ENCODE measurements at regions not wholly inside any gene's neighbourhood (a gene's known extent, or its start where the extent isn't known, plus 50 kb on each side); places are given as distances from the start of the nearest gene placed in this dataset.
A peak's percentile ranks its signal among the peaks of the same experiment; 100 is the strongest.

DNA sequence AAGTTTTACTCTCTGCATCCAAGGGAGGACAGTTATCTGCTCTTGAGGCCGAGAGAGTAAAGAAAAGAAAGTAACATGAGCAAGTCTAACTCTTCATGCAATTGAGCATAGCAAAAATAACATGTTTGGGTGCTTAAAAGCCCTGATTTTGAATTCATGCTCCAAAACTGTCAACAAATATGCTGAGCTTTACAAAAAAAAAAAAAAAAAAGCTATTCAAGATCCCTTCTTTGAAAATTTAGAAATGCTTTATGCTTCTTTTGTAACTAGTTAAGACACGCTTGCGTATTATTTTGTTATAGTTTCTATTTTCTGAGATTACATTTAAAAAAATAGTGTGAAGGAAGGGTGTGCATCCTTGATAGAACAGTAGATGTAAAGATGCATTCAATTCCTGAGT, 1733.0 kb downstream of the MRPL39 start:
- no peak overlapping the region for H3K4me3 ChIP-seq (ENCODE audit: low read depth, low read length)
- in situ Hi-C loops (cut with HindIII; ENCODE audit: low sequenced_read_pairs), result no loop called here
- TF ChIP-seq CTCF (IDR thresholded peaks at IDR 0.05; ENCODE audit: low read depth, low read length, missing control alignments), result no peak
- no peak for DNase-seq (ENCODE audit: low read depth)

DNA sequence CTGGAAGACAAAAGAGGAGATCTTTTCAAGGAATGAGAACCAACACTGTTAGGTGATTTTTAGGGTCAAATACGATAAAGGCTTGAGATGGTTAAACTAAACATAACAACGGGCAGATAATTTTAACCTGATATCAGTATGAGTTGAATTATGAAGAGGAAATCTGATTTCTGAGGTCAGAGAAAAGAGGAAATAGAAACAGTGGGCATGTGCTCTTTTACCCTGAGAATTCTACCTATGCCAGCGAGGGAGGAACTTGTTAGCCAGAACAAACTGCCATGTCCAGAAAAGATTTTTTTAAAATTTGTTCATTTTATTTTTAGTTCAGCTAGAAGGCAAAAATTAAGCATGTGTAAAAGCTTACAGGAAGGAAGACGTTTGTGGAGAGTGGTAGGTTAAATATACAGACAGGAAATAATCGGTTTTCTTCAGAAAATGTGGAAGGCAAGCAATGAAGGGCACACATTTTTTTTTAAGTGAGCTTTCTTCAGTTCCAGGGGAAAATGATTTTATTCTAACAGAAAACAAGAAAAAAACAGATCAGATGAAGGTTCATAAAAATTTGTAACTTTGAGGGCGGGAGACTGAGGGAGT, 1745.3 kb downstream of the MRPL39 start:
- in situ Hi-C loops (cut with HindIII; ENCODE audit: low sequenced_read_pairs), result no loop called here
- H3K4me3 ChIP-seq (ENCODE audit: low read depth, low read length), result no peak overlapping the region
- no peak for TF ChIP-seq CTCF (IDR thresholded peaks at IDR 0.05; ENCODE audit: low read depth, low read length, missing control alignments)
- no peak for DNase-seq (ENCODE audit: low read depth)

GRCh38 chr21:23858878-23859277, 1748.4 kb downstream of the MRPL39 start:
- DNase-seq (ENCODE audit: low read depth), result no peak
- H3K4me3 ChIP-seq (ENCODE audit: low read depth, low read length), result no peak overlapping the region
- in situ Hi-C loops (cut with HindIII; ENCODE audit: low sequenced_read_pairs), result no loop called here
- TF ChIP-seq CTCF (IDR thresholded peaks at IDR 0.05; ENCODE audit: low read depth, low read length, missing control alignments), result no peak

DNA sequence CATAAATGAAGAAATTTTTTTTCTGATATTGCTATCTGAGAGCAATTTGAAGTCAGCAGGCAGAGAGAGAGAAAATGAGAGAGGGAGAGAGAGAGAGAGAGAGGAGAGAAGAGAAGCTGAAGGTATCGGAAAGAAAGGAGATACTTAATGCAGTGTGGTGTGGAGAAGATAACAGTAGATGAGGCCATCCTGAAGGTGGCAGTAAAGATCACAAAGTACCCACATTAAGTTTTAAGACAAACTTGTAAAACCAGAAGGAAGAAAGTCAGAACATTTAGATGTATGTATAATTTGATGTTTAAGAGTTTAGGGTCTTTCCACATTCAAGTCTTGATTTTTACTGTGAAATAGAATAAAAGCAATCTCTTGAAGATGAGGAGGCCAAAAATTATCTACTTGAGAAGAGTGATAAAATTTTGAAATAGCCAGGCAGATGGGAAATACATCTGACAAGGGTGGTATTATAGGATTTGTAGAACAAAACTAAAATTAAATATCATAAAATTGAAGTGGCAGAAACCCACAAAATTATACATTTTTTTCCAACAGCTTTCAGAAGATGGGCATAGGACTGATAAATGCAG, 1753.4 kb downstream of the MRPL39 start:
- peak; percentile 26 for DNase-seq (ENCODE audit: low read depth)
- no peak overlapping the region for H3K4me3 ChIP-seq (ENCODE audit: low read depth, low read length)
- peak; percentile 53 for TF ChIP-seq CTCF (IDR thresholded peaks at IDR 0.05; ENCODE audit: low read depth, low read length, missing control alignments)
- in situ Hi-C loops (cut with HindIII; ENCODE audit: low sequenced_read_pairs), result no loop called here

DNA sequence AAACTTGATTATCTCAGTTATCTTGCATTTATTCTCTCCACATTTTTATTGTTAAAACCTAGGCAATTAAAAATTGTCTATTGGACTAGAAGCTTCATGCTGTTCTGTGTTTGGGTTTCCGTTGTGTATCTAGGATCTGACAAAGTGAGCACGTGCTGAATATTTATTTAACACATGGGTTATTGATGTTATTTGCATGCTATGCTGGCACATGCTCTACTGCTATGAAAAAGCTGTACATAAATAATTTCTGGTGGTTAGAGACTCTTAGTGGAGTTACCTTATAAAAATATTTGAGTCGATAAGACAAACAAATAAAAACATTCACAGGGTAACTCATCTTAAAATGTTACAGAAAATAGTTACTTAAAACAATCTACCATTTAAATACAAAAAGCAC, 1769.7 kb downstream of the MRPL39 start:
- in situ Hi-C loops (cut with HindIII; ENCODE audit: low sequenced_read_pairs), result no loop called here
- DNase-seq (ENCODE audit: low read depth), result no peak
- H3K4me3 ChIP-seq (ENCODE audit: low read depth, low read length), result no peak overlapping the region

GRCh38 chr21:23822760-23823159, 1784.5 kb downstream of the MRPL39 start:
- in situ Hi-C loops (cut with HindIII; ENCODE audit: low sequenced_read_pairs), result no loop called here
- H3K4me3 ChIP-seq (ENCODE audit: low read depth, low read length), result no peak overlapping the region
- no peak for DNase-seq (ENCODE audit: low read depth)
- no peak for TF ChIP-seq CTCF (IDR thresholded peaks at IDR 0.05; ENCODE audit: low read depth, low read length, missing control alignments)

More for the DNA sequence above, 1769.7 kb downstream of the MRPL39 start:
- no peak for TF ChIP-seq CTCF (IDR thresholded peaks at IDR 0.05; ENCODE audit: low read depth, low read length, missing control alignments)
